A673 (cell line): ENCODE measurements at regions not wholly inside any gene's neighbourhood (a gene's known extent, or its start where the extent isn't known, plus 50 kb on each side); places are given as distances from the start of the nearest gene placed in this dataset.

Source experiments
- BruUV-seq: library from RNA; stranded (reverse); fragments of 400-500 nt; replicated peaks from 2 replicates; lab custom pipeline; 2021; lab: Mats Ljungman, UMichigan
- CTCF ChIA-PET: fragments of 300-600 bp; sonication (Branson Sonifier 250); formaldehyde crosslinking; loops from one replicate; lab custom pipeline; 2022; ENCODE audit warnings: antibody characterized with exemption; lab: Charles Lee
- POLR2A ChIA-PET: fragments of 300-600 bp; sonication (Branson Sonifier 250); formaldehyde crosslinking; loops from one replicate; lab custom pipeline; 2022; ENCODE audit warnings: antibody characterized with exemption; ENCODE audit not compliant: low non-redundant PET; lab: Charles Lee
- DNase-seq: peaks from one replicate; pipeline ENCODE4 v3.0.0-alpha.2; 2015; ENCODE audit warnings: low spot score
- H3K27ac ChIP-seq: fragments of 200-600 bp; sonication (generic); 2 replicates; pipeline ENCODE4 v1.5.1; 2016; ENCODE audit warnings: mixed run types, low read depth, mild to moderate bottlenecking, mixed read lengths, antibody characterized with exemption, low read length; ENCODE audit not compliant: poor library complexity, severe bottlenecking
- H3K27me3 ChIP-seq: fragments of 200-600 bp; sonication (generic); replicated peaks from 2 replicates; pipeline ENCODE4 v1.6.1; 2017; ENCODE audit warnings: mixed run types, low read depth, mild to moderate bottlenecking, mixed read lengths, antibody characterized with exemption, low read length; ENCODE audit not compliant: insufficient read depth, poor library complexity
- H3K36me3 ChIP-seq: fragments of 200-600 bp; sonication (generic); 2 replicates; pipeline ENCODE4 v1.6.1; 2016; ENCODE audit warnings: mixed run types, mild to moderate bottlenecking, mixed read lengths, antibody characterized with exemption, low read length; ENCODE audit not compliant: insufficient read depth, poor library complexity, severe bottlenecking
- H3K4me1 ChIP-seq: fragments of 200-600 bp; sonication (generic); 2 replicates; pipeline ENCODE4 v1.6.1; 2017; ENCODE audit warnings: mixed run types, mild to moderate bottlenecking, mixed read lengths, antibody characterized with exemption, low read length; ENCODE audit not compliant: insufficient read depth, poor library complexity, severe bottlenecking
- H3K4me3 ChIP-seq: fragments of 200-600 bp; sonication (generic); 2 replicates; pipeline ENCODE4 v1.5.1; 2016; ENCODE audit warnings: low read depth, mixed run types, mild to moderate bottlenecking, mixed read lengths, low read length; ENCODE audit not compliant: poor library complexity, severe bottlenecking
- H3K9me3 ChIP-seq: fragments of 200-600 bp; sonication (generic); 2 replicates; pipeline ENCODE4 v1.6.1; 2016; ENCODE audit warnings: mixed run types, low read depth, mild to moderate bottlenecking, mixed read lengths, antibody characterized with exemption, low read length; ENCODE audit not compliant: poor library complexity, severe bottlenecking
- CTCF ChIP-seq: fragments of 300-800, 200-600 bp; sonication (generic); conservative IDR thresholded peaks from 2 replicates; pipeline ENCODE4 v1.5.1; 2017; ENCODE audit warnings: low read depth, mild to moderate bottlenecking, antibody characterized with exemption, low read length, moderate library complexity, mixed read lengths
- EZH2 ChIP-seq: fragments of 200-600 bp; sonication (generic); IDR thresholded peaks from 2 replicates; pipeline ENCODE4 v1.6.1; 2017; ENCODE audit warnings: borderline replicate concordance, low read depth, mild to moderate bottlenecking, mixed read lengths, antibody characterized with exemption, low read length; ENCODE audit not compliant: poor library complexity, severe bottlenecking
- intact Hi-C: fragments of 100-400 bp; cut with micrococcal nuclease; formaldehyde crosslinking; loops from one replicate; pipeline ENCODE4 v1.10.0; 2022; ENCODE audit not compliant: unreplicated experiment

- ChIA-PET CTCF (no interaction called here), POLR2A (interaction anchor here (0.7 kb wide), 2 partner anchors 8 to 363 kb away, joined by 3 to 4 read pairs; no protein-coding TSS in a partner anchor)
- no peaks in the 10 kb centered on the region for H3K36me3 ChIP-seq
- no peak for DNase-seq
- no peak overlapping the region for H3K4me3 ChIP-seq
- H3K27me3 ChIP-seq: no peaks in the 10 kb centered on the region
- H3K27ac ChIP-seq: no peak overlapping the region
- TF ChIP-seq EZH2 (no peak), CTCF (no peak)
- intact Hi-C loops: no loop called here
- peaks cover 2% of the 10 kb centered on the region for H3K9me3 ChIP-seq
- H3K4me1 ChIP-seq: no peaks in the 10 kb centered on the region
- BruUV-seq: no TSS peak
Observed at GRCh38 chr1:73181190-73181540, 898.8 kb upstream of the NEGR1 start.

- no TSS peak for BruUV-seq
- no peak for DNase-seq
- Histone ChIP-seq H3K9me3 (peaks cover 2% of the 10 kb centered on the region), H3K27ac (no peak overlapping the region), H3K36me3 (no peaks in the 10 kb centered on the region), H3K4me1 (no peaks in the 10 kb centered on the region), H3K27me3 (no peaks in the 10 kb centered on the region), H3K4me3 (no peak overlapping the region)
- ChIA-PET CTCF (no interaction called here), POLR2A (interaction anchor here (0.7 kb wide), 2 partner anchors 9 to 362 kb away, joined by 3 to 4 read pairs; no protein-coding TSS in a partner anchor)
- TF ChIP-seq EZH2 (no peak), CTCF (no peak)
- intact Hi-C loops: no loop called here
Observed at GRCh38 chr1:73180397-73181189, 898.3 kb upstream of the NEGR1 start.

GRCh38 chr1:73176902-73177301 is 894.6 kb upstream of the NEGR1 start:
- no peak for DNase-seq
- no peak for TF ChIP-seq CTCF
- no peak for TF ChIP-seq EZH2
- H3K36me3 ChIP-seq: no peaks in the 10 kb centered on the region
- H3K4me1 ChIP-seq: no peaks in the 10 kb centered on the region
- no peak overlapping the region for H3K27ac ChIP-seq
- H3K27me3 ChIP-seq: no peaks in the 10 kb centered on the region
- ChIA-PET POLR2A (no interaction called here), CTCF (no interaction called here)
- BruUV-seq: no TSS peak
- intact Hi-C loops: no loop called here
- H3K9me3 ChIP-seq: peaks cover 2% of the 10 kb centered on the region
- H3K4me3 ChIP-seq: no peak overlapping the region
